GM21447 (cell line): ENCODE measurements at regions not wholly inside any gene's neighbourhood (a gene's known extent, or its start where the extent isn't known, plus 50 kb on each side); places are given as distances from the start of the nearest gene placed in this dataset.

Experiments
- ATAC-seq: cut with Tn5 transposase; IDR thresholded peaks from one replicate; pipeline ENCODE4 v1.9.1; 2021; ENCODE audit not compliant: unreplicated experiment

DNA sequence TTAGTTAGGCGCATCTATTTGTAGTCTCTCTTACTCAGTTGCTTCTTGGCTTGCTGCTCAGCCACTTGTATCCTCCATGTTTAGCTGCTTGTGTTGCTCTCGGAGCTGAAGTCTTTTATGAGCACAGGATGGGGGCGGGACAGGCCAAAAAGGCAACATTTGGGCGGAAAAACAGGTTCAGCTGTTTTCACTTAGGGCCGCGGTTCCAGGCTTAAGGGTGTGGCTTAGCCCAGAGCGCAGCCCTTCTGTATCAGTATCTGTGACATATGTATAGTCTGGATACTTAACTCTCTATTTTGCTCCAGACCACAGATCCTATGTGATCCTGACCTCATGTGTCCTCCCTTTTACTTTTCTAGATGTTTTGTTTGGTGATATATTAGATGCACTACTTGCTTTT is 763.5 kb downstream of the SUCLG1 start:
- no peak for ATAC-seq

DNA sequence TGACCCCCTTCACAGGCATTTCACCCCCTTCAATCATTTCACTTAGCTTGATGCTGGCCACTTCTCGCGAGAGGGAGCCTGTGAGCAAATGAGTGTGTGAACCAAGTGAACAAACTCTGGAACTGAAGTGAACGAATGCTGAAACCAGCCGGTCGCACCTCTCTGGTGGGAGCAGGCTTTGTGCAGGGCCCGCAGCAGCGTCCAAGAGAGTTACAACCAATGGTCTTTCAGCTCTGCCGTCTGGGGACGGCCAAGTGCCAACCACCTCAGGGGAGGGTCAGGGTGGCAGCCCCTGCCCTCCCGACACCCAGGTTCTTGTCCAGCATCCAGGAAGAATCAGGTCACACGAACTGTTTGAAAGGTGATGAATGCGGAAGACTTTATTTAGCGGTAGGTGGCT is 764.0 kb downstream of the SUCLG1 start:
- ATAC-seq = no peak

DNA sequence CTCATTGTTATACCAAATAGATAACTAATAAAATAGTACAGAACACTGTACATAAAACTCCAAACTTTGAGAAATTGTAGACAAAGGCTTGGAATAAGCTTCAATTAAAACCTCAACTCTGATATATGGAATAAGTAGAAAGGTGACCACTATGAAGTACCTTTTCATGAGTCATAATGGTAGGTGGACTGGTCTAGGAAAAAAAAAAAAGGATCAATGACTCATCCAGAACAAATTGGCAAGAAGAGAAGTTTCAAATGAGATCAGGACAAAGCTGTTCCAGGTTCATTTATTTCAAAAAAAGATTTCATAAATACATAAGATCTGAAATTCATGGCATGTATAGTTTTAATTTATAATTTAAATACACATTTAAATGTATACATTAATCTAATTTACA is 769.7 kb downstream of the SUCLG1 start:
- no peak for ATAC-seq

DNA sequence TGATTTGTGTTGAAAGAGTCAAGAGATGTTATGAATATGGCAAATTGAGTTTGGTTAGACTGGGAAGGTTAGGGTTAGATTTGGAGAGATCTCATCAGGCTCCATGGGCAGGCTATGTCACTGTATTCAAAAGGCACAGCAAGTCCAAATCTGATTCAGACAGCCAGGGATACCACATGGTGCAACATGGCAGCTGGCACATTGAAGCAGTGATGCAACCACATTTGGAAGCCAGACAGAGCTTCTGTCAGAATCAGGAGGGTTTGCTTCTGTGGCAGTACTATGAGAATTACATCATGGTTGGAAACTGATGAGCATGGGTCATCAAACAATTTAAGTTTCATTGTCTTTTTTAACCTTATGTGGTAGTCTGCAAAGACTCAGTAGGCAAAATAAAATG is 772.2 kb downstream of the SUCLG1 start:
- ATAC-seq = no peak

DNA sequence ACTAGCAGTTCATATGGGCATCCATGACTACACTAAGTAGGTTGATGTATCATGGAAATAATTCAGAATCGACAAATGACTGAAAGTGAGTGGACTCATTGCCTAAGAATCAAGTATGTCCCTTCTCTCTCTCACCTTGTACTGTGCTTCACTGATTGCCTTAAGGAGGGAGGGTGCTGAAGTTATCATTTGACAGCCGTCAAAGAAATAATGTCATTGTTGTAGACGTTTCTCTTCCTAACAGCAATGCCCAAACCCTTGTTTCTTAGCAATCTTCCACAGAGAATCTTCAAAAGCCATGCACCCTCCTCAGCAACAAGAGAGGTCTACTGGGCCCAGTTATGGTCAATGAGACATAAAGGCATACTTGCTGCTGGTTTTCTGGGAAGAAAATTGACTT is 785.0 kb downstream of the SUCLG1 start:
- ATAC-seq = no peak

DNA sequence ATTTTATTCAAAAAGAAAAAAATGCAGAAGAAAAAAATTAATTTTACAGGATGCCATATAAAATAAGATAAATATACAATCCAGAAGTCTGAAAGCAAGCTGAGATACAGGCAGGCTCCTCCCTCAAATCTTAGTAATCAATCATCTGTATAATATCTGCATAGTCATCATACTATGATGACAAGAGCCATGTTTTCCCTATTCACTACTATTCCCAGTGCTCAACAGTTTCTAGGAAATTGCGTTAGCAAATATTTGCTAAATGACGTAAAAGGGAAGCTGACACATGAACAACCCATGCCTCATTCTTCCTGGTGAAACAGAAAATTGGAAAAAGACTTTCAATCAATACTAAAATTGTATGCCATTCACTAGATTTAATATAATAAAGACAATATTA is 793.2 kb downstream of the SUCLG1 start:
- no peak for ATAC-seq

DNA sequence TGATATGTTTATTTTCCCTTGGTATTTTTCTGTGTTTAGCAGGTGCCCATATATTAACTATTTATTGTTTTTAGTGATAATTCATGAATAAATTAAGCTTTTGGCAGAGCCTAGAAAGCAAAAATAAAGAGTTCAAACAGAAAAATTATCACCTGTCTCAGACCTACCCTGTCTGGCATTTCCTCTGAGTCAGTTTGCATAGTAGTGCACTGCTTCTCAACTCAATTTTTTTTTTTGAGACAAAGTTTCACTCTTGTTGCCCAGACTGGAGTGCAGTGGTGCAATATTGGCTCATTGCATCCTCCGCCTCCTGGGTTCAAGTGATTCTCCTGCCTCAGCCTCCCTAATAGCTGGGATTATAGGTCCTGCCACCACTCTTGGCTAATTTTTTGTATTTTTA is 793.9 kb downstream of the SUCLG1 start:
- ATAC-seq = no peak

DNA sequence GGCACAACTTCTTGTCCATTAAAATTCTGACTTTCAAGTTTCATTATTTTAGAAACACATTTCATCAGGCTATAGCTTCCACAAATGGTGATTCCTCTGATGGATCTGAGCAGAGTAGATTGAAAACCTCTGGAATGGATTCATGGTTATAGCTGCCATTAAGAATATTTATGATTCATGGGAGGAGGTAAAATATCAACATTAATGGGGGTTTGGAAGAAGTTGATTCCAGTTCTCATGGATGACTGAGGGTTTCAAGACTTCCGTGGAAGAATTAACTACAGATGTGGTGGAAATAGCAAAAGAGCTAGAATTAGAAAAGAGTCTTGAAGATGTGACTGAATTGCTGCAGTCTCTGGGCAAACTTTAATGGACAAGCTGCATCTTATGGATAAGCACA is 797.4 kb downstream of the SUCLG1 start:
- ATAC-seq = no peak

DNA sequence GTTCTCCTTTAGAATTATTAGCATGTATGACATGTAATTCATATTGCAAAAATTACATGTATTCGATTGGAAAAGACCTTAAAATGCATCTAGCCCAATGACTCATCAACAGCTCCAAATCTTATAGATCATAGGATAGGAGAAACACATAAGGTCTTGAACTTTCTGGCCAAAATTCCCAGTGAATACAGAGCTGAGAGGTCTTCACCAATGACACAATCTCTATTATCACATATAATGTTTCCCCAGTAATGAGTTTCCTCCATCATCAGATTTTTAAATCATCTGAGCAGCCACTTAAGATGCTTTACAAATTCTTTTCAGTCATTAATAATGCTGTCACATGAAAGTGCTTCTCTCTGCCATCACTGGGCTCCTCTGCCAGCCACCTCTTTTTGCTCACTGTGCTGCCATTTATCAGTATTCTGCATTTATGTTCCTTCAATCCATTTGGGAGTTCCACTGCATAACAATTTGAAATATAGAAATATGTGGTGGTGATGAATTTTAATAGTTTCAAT is 804.9 kb downstream of the SUCLG1 start:
- ATAC-seq = no peak

DNA sequence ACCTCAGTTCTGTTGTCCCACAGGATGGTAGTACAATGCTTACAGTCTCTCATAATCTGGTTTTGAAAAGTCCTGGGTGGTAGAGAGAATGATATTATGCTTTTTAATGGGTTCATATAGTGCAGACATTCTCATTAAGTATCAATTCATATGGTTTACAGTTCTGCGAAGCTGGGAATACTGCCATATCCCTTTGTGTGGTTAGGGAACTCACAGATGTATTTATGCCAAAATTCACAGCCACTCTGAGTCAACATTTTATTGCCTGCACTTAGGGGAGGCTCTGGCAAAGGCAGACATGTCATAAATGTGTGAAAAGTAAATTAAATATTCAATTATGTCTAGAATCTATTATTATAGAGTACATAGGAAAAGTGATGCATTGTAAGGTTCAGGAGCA is 808.2 kb downstream of the SUCLG1 start:
- no peak for ATAC-seq

DNA sequence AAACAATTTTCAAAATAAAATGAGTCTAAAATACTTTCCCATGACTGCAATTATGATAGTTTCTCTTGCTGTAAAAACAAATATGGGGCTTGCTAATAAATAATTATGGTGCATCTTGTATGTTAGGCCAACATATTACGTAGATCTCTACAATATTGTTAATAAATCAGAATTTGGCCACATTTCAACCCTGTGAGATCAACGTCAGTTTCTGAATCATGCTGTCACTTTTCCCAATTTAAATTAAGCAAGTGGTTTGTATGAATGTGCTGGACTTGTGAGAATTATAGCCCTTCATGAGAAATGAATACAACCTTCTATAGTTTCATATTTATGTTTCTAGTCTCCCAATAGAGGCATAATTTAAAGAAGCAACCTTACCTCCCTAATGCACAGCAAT is 808.9 kb downstream of the SUCLG1 start:
- no peak for ATAC-seq

DNA sequence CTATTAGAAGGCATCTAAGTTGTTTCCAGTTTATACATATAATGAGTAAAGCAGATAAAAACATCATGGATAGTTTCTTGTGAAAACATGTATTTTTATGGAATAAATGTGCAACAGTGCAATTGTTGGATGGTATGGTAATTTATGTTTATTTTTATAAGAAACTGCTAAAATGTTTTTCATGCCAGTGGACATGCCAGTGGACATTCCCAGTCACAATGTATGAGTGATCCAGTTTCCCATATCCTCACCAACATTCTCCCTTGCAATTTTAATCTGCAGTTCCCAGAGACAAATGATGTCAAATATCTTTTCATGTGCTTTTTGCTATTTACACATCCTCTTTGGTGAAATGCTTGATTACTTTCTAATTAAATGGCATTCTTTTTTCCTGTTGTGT is 818.6 kb downstream of the SUCLG1 start:
- no peak for ATAC-seq

DNA sequence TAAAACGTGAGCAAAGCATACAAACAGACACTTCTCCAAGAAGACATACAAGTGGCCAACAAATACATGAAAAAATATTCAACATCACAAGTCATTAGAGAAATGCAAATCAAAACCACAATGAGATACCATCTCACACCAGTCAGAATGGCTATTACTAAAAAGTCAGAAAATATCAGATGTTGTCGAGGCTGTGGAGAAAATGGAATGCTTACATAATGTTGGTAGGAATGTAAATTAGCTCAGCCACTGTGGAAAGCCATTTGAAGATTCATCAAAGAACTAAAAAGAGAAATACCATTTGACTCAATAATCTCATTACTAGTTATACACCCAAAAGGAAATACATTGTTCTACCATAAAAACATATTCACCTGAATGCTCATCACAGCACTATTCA is 825.7 kb downstream of the SUCLG1 start:
- ATAC-seq = no peak

DNA sequence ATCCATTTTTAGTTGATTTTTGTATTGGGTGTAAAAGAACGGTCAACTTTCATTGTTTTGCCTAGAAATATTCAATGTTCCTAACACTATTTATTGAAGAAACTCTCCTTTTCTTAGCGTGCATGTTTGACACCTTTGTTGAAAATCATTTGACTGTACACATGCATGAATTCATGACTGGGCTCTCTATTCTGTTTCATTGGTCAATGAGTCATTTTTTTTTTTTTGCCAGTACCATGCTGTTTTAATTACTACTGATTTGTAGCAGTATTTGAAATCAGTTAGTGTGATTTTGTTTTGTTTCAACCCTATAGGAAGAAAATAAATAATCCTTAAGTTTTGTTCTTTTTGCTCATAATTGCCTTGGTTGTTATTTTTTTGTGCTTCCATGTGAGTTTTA is 828.7 kb downstream of the SUCLG1 start:
- ATAC-seq = no peak

DNA sequence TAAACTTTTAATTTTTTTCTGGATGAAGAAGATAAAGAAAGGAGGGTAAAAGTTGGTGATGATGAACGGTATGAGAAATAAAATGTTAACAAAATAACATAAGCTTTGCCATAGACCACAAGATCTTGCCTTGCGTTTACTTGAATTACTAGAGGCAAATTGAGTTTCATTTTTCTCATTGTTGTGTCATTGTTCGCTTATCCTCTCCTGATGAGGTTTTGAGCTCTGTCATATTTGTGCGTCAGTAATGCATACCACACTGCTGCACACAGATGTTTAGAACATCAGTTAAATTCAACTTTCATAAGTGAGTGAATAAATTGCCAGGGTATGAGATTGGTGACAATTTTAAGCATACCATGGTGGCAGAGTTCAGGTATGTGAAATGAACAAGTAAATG is 843.6 kb downstream of the SUCLG1 start:
- no peak for ATAC-seq

DNA sequence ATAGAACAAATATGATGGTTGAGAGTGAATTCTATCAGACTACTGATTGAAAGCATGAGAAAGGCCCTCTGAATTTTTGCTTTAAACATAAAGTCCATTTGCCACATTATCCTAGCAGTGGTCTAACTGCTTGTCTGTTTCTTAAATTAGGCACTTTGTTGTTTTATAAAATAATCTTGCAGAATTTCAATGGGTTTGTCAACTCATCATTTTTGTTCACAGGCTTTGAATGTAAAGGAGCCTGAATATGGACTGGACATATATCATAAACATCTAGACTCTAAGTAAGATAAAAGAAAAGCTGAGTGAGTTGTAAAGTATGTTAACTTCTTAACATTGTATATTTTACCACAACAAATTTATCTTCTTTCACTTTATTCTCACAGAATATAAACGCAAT is 845.9 kb downstream of the SUCLG1 start:
- ATAC-seq = no peak

DNA sequence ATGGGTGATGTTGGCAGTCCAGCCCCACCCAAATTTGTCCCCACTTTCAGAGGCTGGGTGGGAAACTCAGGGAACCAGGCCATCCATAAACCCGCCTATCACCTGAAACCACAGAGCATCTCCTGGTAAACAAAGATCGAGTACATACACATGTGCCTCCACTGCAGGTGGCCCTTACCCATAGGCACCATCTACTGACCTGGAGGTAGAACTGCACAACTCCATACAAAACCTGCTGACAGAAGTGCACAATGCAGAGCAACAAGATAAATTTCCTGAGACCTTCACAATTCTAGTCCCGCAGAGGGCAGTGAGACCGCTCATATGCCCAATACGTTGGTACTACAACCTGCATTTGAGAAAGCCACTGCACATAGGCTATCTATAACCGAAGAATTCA is 856.3 kb downstream of the SUCLG1 start:
- ATAC-seq = no peak

DNA sequence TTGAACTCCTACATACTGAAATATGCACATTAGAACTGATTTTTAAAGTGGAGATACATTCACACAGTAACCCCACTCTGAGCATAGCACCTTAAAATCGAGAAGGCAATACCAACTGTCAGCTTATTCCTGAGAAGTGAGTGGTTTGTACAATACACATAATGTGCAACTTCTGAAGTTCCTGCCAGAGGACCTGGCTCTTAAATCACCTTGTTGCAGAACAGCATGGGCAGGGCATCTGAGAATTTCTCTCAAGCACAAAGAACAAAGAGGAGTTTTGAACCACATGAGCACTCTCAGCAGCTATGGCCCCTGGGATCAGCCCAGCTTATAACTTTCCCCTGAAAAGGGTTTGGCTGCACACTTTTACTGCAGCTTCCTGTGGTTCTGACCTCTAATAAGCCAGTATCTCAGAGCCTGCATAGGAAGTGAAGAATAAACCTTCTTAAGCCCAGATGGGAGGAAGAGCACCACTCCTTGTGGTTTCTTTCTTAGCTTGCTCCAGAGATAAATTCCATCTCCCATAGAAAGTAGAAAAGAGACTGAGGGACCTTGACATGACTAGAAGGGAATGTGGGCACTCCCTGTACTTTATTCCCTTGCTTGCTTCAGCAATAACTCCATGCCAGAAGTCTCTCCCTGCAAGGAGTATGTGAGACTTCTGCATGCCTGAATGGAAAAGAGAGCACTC is 862.3 kb downstream of the SUCLG1 start:
- no peak for ATAC-seq

DNA sequence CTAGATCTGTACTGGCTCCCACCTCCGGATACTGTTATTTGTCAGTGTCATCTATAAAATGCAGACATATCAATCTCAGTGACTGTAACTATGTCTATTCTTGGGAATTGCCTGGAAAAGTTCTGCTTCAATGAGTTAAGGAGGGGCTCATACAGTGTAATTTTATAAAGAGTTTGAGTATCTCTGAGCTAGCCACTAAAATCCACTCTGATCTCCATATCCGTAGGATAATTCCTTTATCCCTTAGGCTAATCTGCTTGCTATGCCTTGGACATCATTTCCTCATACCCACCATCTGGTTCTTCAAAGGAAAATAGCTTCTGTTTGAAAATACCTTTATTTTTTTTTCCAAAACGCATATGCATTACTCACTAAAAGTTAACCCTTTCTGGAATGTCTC is 863.2 kb downstream of the SUCLG1 start:
- ATAC-seq = no peak

DNA sequence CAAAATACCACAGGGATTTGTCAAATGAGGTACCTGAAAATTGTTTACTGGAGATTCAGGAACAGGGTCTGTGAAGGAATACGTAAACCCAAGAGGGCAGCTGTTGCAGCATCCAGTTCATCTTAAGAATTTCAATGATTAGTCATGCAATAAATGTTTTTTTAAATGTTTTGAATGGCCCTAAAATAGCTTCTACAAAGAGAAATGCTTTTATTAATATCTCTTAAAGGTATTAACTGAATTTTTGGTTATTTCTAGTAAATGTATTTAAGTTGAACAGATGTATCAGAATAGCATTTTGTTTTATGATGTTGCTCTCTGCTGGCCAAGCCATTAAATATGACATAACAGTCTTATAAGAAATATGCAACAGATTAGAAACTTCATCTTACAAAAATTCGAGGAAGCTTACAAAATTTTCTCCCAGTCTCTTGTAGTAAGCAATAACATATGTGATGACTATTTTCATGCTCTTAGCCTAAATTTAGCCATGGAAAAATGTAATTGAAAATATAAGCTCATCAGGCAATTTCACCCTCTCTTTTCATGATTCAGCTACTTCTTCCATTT is 863.9 kb downstream of the SUCLG1 start:
- no peak for ATAC-seq

DNA sequence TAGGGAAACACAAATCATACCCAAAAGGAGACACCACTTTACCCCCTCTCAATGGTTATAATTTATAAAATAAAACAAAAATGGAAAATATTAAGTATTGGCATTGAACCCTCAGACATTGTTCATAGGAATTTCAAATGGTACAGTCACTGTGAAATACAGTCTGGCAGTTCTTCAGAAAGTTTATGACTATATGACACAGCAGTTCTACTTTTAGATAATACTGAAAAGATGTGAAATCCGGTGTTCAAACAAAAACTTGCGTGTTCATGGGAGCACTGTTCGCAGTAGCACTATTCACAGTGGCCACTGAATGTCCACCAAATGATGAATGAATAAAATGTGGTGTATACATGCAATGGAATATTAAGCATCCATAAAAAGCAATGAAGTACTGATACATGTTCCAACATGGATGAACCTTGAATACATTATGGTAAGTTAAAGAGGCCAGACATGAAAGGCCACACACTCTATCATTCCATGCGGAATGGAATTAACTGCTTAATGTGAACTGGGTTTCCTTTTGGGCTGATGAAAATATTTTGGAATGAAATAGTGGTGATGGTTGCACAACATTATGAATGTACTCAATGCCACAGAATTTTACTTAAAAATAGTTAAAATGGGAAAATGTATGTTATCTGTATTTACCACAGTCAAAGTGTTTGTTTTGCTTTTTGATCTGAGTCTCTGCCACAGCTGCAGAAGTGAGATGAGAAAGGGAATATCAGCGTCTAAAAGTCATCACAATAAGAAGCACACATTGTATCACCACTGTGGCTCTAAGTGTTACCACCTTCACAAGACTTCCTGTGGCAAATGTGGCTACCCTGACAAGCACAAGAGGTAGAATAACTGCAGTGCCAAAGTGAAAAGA is 864.6 kb downstream of the SUCLG1 start:
- ATAC-seq = no peak

DNA sequence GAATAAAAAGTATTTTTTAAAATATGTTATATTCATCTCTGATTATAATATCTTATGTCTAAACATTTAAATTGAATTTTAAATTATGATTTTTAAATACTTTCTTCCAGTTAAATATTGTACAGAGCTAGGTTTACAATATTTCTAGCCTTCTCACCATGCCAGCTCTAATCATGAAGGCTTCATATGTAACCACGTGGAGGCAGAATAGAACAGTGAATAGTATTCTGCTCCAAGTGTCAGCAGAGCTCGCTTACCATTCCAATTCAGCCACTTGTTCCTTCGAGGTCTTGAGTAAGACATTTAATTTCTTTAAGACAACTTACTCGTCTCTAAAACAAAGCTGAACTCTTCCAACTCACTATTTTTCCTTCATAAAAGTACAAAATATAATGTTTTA is 871.8 kb downstream of the SUCLG1 start:
- no peak for ATAC-seq
